ENCODE measurements at regions not wholly inside any gene's neighbourhood (a gene's known extent, or its start where the extent isn't known, plus 50 kb on each side); places are given as distances from the start of the nearest gene placed in this dataset.

GRCh38 chr4:164288578-164288977 is 465.4 kb upstream of the SMIM31 start:
- H2BK120ac ChIP-seq (ENCODE audit: low read depth, low read length, poor library complexity, severe bottlenecking), result no peak overlapping the region
- H4K20me1 ChIP-seq (ENCODE audit: control insufficient read depth, insufficient read depth, insufficient read length), result no peaks in the 10 kb centered on the region
- Mint-ChIP-seq H3K27me3 (ENCODE audit: low read depth) (no peaks in the 10 kb centered on the region), H3K4me1 (no peaks in the 10 kb centered on the region), H3K27ac (no peak overlapping the region), H3K9me3 (no peaks in the 10 kb centered on the region), H3K36me3 (ENCODE audit: insufficient read depth in 1 of 3, low read depth in 3 of 3) (no peaks in the 10 kb centered on the region), H3K4me3 (no peak overlapping the region)
- no peak overlapping the region for H4K5ac ChIP-seq (ENCODE audit: insufficient read length, low read depth, low read length)
- H3K27ac ChIP-seq (ENCODE audit: insufficient read length, low read depth, low read length), result no peak overlapping the region
- H3K18ac ChIP-seq (ENCODE audit: insufficient read length, low read depth, low read length), result no peak overlapping the region
- H3T11ph ChIP-seq (ENCODE audit: low read length), result no peak overlapping the region
- no peak overlapping the region for H2BK15ac ChIP-seq (ENCODE audit: low read depth, low read length)
- no peak overlapping the region for H3K56ac ChIP-seq (ENCODE audit: insufficient read length, low read depth, low read length)
- no peaks in the 10 kb centered on the region for H3K79me2 ChIP-seq (ENCODE audit: insufficient read depth, low read length)
- H2BK12ac ChIP-seq (ENCODE audit: insufficient read length, low read depth, low read length), result no peak overlapping the region
- no peak overlapping the region for H3K4ac ChIP-seq (ENCODE audit: low read depth, low read length)
- H2AK5ac ChIP-seq (ENCODE audit: insufficient read length, low read length), result no peak overlapping the region
- H4K91ac ChIP-seq (ENCODE audit: insufficient read length, low read depth, low read length), result no peak overlapping the region
- WGBS (ENCODE audit: extremely low coverage, insufficient read length, low lambda C conversion rate), result no CpG with 5 or more reads among the region's 5 CpGs
- H3K14ac ChIP-seq (ENCODE audit: insufficient read depth, low read length), result no peak overlapping the region
- no peak overlapping the region for H2BK20ac ChIP-seq (ENCODE audit: low read depth, low read length, poor library complexity, severe bottlenecking)
- H3K9me3 ChIP-seq (ENCODE audit: control insufficient read depth, low read depth, low read length), result no peaks in the 10 kb centered on the region
- no peaks in the 10 kb centered on the region for H3K4me1 ChIP-seq (ENCODE audit: insufficient read depth, low read length)
- H3K9ac ChIP-seq (ENCODE audit: extremely low read depth, insufficient read length, low read length), result no peak overlapping the region
- no peak overlapping the region for H3K4me2 ChIP-seq (ENCODE audit: insufficient read depth, insufficient read length, low read length)
- no peak overlapping the region for H2AFZ ChIP-seq (ENCODE audit: low read length)
- no peak overlapping the region for H4K8ac ChIP-seq (replicated peaks; ENCODE audit: insufficient read length, low read depth, low read length)
- DNase-seq, result no peak
- H3K23ac ChIP-seq (ENCODE audit: insufficient read length, low read depth, low read length), result no peak overlapping the region
- H3K23me2 ChIP-seq (ENCODE audit: insufficient read length, low read depth, low read length, poor library complexity, severe bottlenecking), result no peaks in the 10 kb centered on the region
- H2BK5ac ChIP-seq (ENCODE audit: insufficient read length, low read length), result no peak overlapping the region
- no peaks in the 10 kb centered on the region for H3K27me3 ChIP-seq (ENCODE audit: insufficient read depth, low read length)
- no peaks in the 10 kb centered on the region for H3K79me1 ChIP-seq (ENCODE audit: insufficient read depth, low read depth, low read length, poor library complexity, severe bottlenecking)
- TF ChIP-seq CTCF (conservative IDR thresholded peaks at IDR 0.05), result no peak
